ENCODE measurements at regions not wholly inside any gene's neighbourhood (a gene's known extent, or its start where the extent isn't known, plus 50 kb on each side); places are given as distances from the start of the nearest gene placed in this dataset.

DNA sequence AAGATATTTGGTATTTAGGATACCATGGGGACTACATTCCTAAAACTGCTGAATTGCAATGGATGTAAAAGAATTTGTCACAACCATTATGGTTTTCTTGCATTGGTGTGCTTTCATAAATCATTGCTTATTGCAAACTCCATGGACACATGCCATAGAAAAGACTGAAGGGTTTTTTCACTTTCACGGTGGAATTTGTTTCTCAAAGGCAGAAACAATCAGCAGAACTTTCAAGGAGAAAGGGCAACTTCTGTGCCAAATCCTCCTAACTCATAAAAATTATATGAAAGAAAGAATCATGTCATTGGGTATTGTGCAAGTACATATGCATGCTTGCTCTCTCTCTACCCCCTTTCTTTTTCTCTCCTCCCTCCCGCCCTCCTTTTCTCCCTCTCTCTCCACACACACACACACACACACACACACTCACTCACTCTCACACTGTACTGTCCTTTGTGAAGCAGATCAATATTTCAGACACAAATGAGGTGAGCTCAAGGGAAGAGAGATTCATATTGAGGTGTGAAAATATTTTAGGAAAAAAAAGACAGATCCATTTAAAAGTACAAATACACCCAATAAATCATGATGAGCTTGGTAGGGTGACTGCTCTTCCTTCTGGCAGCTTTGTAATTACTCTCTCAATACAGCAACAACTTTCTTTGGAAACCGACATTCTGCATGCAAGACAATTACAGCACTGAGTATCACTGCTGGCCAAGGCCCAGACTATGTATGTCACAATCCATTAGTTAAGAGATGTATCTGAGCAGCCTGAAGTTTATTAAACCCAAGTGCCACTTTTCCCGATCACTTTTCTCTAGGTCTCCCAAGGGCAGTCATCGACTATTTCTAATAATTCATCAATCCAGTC, 492.6 kb downstream of the TUSC7 start:
- no peak for DNase-seq

DNA sequence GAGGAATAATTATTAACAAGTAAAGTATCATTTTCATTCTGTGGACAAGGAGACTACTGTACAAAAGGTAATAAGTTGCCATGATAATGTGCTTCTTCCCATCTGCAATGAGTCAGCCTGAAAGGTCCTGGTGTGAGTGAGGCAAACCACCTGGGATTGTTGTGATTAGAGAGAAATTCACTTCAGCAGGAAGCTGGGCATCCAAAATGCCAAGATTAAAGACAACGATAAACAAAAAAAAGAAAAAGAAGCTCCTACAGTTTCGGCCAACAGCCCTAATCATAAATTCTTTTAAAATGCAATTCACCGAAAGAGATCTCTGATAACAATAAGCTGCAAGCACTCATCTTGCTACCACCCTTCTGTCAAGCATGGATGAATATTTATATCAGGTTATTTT, 507.8 kb downstream of the TUSC7 start:
- no peak for DNase-seq

DNA sequence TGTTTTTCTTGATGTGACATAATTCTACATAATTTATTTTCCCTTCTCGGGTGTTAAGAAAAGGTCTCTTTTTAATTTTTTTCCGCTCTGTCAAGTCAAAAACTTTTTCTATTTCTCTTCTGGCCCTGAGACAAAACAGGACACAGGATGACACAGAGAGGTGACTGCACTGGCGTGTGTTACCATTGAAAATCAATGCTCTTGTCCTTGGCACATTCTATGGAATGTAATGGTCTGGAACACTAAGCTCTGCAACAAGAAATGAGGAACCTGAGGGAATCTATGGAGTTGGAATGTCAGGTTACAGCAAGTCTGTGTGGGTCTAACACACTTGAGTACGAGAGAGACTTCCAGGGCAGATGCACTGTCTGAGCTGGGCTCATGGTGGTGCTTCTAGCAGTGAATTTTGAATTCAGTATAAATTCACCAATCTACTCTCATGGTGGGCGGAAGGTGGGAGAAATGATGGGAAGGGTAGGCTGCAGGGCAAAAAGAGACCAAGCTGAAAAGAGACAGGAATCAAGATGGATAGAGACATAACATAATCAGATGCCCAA, 508.3 kb downstream of the TUSC7 start:
- no peak for DNase-seq

DNA sequence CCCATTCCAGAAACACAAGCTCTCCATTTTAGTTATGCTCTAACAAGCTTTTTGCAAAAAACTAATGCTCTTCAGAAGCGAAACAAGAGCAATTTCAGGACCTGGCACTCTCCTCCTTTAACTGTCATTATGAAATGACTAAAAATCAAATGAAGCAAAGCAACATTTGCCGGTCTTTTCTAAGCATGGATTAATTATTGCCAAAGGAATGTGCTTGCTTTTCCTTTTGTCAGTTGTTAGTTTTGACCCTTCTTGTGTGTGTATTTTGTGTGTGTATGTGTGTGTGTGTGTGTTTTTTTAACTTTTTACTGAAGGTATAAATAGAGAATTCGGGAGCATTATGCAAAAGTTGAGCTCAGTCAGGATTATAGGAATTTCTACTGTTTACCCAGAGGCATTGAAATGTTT, 509.1 kb downstream of the TUSC7 start:
- no peak for DNase-seq

DNA sequence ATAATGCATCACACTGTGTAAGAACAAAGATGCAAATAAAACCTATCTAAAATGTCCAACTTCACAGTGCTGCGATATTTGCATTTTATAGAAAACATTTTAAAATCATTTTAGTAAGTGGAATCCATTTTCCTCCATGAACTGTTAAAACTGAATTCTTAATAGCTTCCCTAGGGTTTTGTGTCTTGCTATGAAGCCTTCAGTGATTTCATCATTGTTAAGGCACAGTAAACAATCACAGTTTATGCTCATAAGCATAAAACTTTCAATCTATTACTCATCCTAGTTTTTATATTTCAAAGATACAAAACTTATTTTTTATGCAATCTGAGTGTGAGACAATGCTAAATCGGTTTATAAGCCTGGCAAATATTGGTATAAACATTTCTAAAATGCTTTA, 509.7 kb downstream of the TUSC7 start:
- DNase-seq: no peak

DNA sequence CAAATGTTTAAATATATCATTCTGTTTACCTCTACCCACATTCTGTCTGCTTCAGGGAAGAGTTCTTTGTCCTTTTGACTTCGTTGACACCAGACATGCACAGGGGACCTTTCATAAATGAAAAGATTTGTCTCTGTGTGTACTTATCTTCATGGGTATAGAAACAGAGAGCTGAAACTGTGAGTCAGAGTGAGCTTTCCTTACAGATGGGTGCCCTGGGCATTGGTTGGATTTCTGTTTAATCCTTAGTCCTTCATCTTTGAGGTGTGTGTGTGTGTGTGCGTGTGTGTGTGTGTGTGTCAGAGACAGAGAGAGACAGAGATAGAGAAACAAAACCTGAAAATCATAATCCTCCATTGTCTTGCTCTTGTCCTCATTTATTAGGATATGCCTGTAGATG, 517.4 kb downstream of the TUSC7 start:
- no peak for DNase-seq

DNA sequence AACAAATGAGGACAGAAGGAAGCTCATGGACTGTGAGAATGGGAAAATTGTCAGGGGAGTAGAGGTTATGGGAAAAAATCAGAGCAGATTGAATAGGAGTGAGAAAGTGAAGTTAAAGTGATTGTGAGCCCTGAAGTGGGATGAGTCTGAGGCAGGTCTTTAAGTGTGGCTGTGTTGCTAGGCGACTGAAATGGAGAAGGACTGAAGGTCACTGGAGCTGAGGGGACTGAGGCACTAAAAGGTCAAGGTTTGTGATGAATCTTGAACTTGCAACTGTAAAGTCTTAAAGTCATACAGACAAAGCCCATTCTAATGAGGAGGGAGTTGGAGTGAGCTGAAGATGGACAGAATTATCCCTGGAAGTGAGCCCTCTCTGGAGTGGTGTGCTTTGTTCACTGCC, 518.9 kb downstream of the TUSC7 start:
- no peak for DNase-seq

DNA sequence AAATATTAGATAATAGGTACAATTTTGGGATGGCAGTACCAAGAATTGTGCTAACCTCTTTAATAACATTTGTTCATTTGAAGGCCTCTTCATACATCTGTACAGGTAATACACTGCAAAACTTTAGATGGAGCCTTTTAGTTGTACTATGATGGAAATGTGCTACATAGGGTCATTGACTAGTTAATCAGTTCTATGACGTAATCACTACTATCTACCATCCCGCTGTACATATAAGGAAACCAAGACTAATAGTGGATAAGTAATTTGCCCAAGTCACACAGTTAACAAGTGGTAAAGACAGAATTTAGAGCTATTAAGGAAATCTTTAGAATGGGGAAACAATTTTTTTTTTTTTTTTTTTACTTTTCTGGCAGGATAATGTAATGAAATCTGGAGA, 521.3 kb downstream of the TUSC7 start:
- DNase-seq: no peak

DNA sequence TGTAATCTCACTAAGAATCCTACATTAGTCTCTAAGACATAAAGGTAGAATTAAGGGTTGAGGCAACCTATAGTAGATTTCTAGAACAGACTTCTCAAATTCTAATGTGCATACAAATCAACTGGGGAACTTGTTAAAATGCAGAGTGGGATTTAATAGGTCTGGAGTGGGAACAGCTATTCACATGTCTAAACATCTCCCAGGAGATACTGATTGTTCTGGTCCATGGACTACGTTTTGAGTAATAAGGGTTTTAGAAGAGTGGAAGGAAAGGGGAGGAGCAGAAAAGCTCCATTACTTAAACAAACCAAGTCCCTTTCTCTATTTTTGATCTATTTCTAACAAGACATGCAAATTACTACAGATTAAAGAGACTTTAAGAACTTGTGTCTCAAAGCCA, 524.8 kb downstream of the TUSC7 start:
- no peak for DNase-seq

DNA sequence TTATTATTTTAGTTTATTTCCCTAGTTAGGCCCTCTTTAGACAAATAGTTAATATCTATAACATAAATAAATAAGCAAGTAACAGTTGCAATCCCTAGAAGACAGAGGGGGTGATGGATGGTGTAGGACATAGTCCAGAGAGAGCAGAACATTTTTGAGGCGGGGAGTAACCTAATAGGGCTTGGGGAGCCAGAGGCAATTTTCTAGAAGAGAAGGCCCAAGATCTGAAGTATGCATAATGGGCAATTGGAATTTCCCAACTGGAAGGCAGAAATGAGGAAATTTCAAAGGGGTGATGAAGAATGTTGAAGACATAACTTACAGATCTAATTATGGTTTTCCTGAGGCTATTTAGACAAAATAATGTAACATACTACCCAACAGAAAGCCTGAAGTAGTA, 525.7 kb downstream of the TUSC7 start:
- DNase-seq: no peak

DNA sequence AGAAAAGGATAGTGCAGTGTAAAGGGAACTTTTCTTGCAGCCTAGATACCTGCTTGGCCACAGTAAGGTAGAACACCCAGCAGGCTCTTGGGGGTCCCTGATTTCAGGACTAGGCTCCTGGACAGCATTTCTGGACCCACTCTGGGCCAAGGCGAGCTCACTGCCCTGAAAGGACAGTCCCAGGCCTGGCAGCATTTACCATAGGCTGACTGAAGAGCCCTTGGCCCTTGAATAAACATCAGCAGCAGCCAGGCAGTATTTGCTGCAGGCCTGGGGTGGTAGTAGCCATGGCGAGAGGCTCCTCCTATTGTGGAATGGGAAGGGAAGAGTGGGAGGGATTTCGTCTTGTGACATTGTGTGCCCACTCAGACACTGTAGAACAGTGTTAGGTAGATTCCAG, 529.2 kb downstream of the TUSC7 start:
- DNase-seq: no peak

DNA sequence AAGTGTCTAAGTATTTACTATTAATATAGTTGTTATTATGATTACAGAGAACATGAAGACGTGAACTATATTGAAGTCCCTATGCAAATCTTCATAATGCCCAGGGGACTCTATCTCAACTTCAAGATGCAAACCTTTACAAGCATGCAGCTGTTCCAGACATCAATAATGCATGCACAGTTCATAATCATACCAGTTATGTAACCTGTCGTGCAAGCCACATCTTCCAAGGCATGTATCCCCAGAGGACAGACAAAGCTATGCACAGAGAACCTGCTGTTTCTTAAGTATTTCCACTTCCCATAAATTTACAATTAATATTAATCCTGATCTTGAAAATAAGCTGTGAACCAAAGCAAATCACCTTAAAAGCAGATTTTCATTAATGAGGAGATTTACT, 534.1 kb downstream of the TUSC7 start:
- no peak for DNase-seq

DNA sequence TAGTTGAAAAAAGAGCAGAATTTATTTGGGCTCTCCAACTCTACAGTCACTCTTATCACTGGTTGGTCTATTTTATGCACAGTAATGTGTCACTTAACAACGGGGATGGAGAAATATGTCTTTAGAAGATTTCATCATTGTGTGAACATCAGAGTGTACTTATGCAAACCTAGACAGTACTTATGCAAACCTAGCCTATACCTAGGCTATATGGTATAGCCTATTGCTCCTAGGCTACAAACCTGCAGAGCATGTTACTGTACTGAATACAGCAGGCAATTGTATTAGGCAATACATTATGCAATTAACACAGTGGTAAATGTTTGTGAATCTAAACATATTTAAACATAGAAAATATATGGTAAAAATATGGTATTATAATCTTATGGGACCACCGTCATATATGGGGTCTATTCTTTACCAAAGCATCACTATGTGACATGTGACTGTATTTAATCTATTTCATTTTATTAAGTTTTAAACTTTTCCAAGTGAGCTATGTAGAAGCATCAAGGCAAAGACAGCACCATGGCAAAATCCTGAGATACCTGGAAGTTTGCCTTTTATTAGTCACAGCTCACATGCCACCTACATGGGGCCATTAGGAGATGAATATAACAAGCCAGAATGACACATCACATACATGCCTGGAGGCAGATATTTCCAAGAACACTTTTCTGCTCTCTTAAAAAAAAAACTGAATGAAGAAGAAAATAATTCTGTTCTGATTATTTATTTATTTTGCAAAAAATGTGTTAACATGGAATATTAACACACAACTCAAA, 537.4 kb downstream of the TUSC7 start:
- no peak for DNase-seq

DNA sequence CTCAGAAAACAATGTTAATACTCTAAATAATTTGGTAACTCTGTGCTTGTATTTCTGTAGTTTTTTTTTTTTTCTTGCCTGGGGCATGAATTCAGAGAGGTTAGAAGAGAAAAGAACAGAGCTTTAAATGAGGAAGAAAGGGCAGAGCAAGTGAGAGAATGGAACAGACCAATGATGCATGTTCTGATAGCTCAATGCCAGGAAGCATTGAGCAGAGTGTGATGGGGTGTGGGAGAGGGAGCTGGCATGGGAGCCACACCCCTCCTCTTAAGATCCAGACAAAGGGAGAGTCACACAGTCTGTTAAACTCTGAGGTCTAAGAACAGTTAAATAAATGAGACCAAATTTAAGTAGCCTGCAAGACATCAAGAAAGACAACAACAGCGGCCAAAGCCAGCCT, 538.6 kb downstream of the TUSC7 start:
- DNase-seq: no peak

DNA sequence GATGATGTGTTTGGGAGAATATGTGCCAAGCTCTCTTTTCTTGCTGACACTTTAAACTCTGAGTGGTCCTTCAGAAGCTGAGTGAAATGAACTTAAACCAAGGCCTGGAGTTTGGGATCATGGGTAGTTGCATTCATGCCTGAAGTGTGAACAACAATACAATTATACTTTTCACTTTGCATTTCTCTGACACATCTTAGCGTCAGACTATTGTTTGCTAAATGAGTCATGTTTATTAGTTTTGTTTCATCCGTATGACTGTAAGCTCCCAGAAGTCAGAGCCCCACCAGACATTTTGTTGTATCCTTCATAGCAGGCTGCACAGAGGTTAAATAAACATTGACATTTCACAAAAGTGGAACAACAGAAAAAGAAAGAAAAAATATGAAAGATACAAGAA, 542.6 kb downstream of the TUSC7 start:
- DNase-seq: no peak

DNA sequence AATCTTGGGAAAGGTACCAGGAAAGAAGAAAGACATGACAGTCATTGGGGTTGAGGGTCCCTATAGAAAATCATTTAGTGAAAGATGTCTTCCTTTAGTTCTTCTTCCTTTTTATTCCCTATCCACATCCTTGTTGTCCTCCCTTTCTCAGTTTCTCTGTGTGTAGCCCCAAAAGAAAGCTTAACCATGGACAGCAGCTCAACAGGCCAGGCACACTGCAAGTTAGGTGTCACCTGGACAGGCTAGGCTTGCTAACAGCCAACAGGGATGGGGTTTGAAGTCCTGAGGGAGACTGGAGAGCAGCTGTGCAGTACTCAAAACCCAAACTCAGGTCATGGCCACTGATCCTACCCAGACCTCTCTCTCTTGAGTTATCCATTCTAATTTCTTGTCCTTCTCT, 543.1 kb downstream of the TUSC7 start:
- DNase-seq: no peak

DNA sequence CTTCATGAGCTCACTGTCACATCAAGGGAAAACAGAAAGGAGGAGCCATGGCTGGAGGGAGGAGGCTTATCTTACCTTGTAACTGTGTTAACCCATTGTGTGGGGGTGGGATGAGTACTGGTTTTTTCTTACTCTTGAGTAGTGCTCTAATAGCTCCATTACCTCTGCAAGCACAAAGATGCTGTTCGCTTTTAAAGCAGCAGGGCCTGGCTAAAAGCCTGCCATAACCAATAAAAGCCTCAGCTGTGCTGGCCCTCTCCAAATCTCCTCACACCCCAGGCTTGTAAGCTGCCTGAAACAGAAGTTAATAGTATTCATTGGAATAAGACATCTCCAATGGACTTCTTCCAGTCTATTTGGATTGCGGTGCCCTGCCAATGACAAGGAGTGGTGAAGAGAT, 544.1 kb downstream of the TUSC7 start:
- DNase-seq: no peak

DNA sequence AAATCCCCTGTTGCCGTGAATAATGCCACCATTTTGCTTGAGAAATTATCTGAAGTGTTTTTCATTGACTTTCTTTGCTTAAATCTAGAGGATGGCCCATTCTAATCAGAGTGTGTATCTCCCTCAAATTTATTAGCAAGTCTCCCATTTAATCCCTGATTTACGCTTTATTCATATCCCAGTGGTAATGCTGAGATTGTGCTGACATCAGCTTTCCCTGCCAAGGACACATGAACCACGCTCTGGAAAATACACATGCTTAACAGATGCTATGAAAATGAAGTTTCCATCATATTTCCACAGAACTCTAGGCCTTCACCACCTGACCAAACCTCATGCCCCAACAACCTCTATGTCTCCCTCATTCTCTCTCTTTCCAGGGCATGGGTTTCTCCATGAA, 545.4 kb downstream of the TUSC7 start:
- no peak for DNase-seq

DNA sequence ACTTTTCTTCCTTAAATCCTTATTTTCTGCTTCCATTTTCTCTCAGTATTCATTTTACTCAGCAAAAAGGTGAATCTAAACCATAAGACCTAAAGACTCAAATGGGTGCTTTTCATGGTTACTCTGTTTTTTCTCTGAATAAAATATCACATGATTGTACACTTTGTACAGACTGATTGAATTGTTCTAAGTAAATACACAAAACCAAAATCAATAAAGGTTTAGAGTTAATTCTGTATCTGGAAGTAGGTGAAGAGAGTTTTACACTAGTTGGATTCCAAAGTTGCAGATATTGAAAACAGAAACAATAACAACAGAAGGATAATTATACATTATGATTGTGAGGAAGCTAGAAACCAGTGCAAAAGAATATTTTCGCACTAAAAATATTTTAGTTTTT, 546.2 kb downstream of the TUSC7 start:
- DNase-seq: no peak

DNA sequence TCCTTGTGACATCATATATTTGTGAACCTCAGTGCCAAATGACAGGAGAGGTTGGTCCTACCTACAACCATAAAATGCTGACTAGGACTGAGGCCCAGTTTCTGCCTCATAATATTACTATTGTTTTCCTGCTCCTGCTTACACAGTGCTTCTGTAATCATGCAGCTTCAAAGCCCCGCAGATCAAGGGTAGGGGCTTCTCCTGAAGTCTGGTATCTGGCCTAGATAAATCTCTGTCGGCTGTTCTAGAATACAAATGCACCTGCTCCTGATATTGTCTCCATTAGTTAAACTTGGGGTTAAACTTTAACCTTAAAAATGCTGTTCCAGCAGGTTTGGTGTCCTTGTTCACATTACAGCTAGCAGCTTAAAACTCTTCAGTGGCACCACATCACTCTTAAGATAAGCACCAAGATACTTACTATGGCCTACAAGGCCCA, 552.4 kb downstream of the TUSC7 start:
- no peak for DNase-seq

DNA sequence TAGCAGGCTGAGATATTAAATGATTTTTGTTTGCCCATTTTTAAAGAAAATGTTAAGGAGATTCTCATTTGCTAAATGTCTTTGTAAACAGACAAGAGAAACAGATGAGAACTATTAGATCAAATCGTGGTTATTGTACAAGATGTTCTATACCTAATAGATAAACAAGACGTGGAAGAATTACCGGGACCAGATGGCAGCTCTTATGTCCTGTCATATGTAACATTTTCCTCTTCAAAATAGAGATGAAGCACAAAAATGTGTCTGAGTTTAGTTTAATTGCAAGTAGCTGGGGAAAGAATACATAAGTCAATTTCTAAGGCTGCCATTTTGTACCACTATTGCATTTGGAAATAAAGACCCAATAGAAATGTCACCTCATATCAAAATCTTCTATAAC, 553.7 kb downstream of the TUSC7 start:
- DNase-seq: no peak

DNA sequence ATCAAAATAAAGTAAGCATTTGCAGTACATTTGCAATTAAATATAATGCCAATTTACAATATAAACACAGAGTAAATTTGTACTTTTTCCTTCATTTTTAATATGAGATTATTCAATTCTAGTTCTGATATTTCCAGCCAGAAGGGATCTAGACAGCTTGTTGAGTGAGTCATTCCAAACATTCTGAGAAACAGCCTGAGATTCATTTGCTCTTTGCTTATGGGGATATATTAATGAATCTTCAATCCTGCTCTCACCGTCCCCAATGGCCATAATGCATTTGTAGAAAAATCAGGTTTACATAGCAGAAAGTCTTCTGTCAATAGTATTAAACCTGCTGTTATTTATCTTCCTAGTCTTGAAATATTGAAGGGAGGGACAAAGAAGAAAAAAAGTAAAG, 554.2 kb downstream of the TUSC7 start:
- DNase-seq: no peak

DNA sequence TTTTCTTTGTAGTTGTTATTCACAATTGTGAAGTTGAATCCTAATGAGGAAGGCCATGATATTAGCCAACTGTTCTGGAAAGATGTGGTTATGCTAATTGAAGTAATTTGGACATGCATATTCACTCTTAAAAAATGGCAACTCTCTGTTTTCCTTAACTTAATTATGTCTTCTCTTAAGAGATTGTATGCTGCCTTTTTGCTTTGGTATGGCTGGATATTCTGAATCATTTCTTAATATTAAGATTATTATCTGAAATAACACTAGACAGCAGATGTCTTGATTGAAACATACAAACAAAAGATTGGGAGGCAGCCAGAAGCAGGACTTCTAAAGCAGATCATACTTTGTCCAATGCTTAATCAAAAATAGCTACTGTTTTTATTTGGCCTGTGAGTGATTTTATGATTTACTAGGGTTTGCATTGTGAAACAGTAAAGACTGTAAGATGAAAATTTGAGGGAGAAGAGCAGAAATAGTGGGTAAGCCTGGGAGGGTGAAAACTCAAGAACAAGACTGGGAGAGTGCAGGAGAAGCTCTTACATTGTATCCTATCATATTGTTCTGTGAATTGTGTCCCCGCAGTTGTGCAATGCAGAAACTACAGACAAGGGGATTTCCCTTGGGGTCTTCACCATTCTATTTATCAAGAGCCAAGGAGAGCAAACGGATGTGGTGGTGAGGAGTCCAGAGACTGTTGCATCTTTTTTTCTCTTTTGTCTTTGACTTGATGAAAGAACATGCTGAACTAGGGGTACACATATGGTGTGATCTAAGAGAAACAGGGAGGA, 554.8 kb downstream of the TUSC7 start:
- no peak for DNase-seq
